Liver (tissue), 8 donors: ENCODE measurements at regions not wholly inside any gene's neighbourhood (a gene's known extent, or its start where the extent isn't known, plus 50 kb on each side); places are given as distances from the start of the nearest gene placed in this dataset.

Experiments used
- DNase-seq: peaks from one replicate; pipeline ENCODE4 v3.0.0-alpha.2; 2017; ENCODE audit warnings: low spot score
- H3K27ac ChIP-seq, 2 donors: one replicate each; pipeline ENCODE4 v1.7.0; 2013; ENCODE audit warnings: inconsistent platforms in 2 of 2, low read length in 2 of 2, control low read depth in 1 of 2, low read depth in 1 of 2, mild to moderate bottlenecking in 1 of 2
- H3K27me3 ChIP-seq, 4 donors: one replicate each; pipeline versions ENCODE4 v1.6.1 to v1.7.0; 2013; ENCODE audit warnings: low read length in 3 of 4, inconsistent platforms in 1 of 4, mild to moderate bottlenecking in 1 of 4, moderate library complexity in 1 of 4; ENCODE audit not compliant: control insufficient read depth in 4 of 4, insufficient read depth in 4 of 4
- H3K36me3 ChIP-seq, 4 donors: one replicate each; pipeline versions ENCODE4 v1.6.1 to v1.7.0; 2013; ENCODE audit warnings: low read length in 3 of 4, mild to moderate bottlenecking in 3 of 4, low read depth in 1 of 4, moderate library complexity in 1 of 4; ENCODE audit not compliant: control insufficient read depth in 4 of 4, insufficient read depth in 3 of 4
- H3K4me1 ChIP-seq, 4 donors: one replicate each; pipeline versions ENCODE4 v1.6.1 to v1.7.0; 2013; ENCODE audit warnings: low read length in 3 of 4, mild to moderate bottlenecking in 3 of 4, moderate library complexity in 1 of 4; ENCODE audit not compliant: control insufficient read depth in 4 of 4, insufficient read depth in 4 of 4
- H3K4me3 ChIP-seq, 3 donors: one replicate each; pipeline versions ENCODE4 v1.6.1 to v1.7.0; 2013; ENCODE audit warnings: low read length in 3 of 3, control low read depth in 1 of 3, low read depth in 1 of 3, mild to moderate bottlenecking in 1 of 3
- H3K9ac ChIP-seq, 2 donors: one replicate each; pipeline ENCODE4 v1.7.0; 2013; ENCODE audit warnings: low read length in 2 of 2, mild to moderate bottlenecking in 2 of 2, moderate library complexity in 2 of 2, control low read depth in 1 of 2, low read depth in 1 of 2
- H3K9me3 ChIP-seq, 4 donors: one replicate each; pipeline versions ENCODE4 v1.6.1 to v1.7.0; 2013; ENCODE audit warnings: low read length in 3 of 4; ENCODE audit not compliant: control insufficient read depth in 4 of 4
- EGR1 ChIP-seq, 2 donors: IDR thresholded peaks; 2 replicates each; pipeline ENCODE4 v1.6.1; 2016 to 2018; ENCODE audit warnings: antibody characterized with exemption in 2 of 2, low read depth in 2 of 2
- FOXA1 ChIP-seq: IDR thresholded peaks from 2 replicates; pipeline ENCODE4 v1.6.1; 2016; ENCODE audit warnings: antibody characterized with exemption
- FOXA2 ChIP-seq: IDR thresholded peaks from 2 replicates; pipeline ENCODE4 v1.6.1; 2016; ENCODE audit warnings: antibody characterized with exemption
- GABPA ChIP-seq, 2 donors: IDR thresholded peaks in 1 of 2; conservative IDR thresholded peaks in 1 of 2; 2 replicates each; pipeline ENCODE4 v1.6.1; 2016; ENCODE audit warnings: antibody characterized with exemption in 2 of 2, mild to moderate bottlenecking in 1 of 2, moderate library complexity in 1 of 2
- HNF4A ChIP-seq, 2 donors: conservative IDR thresholded peaks; 2 replicates each; pipeline ENCODE4 v1.6.1; 2016; ENCODE audit warnings: antibody characterized with exemption in 2 of 2, mild to moderate bottlenecking in 2 of 2
- HNF4G ChIP-seq: IDR thresholded peaks from 2 replicates; pipeline ENCODE4 v1.6.1; 2016; ENCODE audit warnings: antibody characterized with exemption
- JUND ChIP-seq, 2 donors: IDR thresholded peaks; 2 replicates each; pipeline ENCODE4 v1.6.1; 2016; ENCODE audit warnings: antibody characterized with exemption in 2 of 2
- NR2F2 ChIP-seq: IDR thresholded peaks from 2 replicates; pipeline ENCODE4 v1.6.1; 2016; ENCODE audit warnings: antibody characterized with exemption
- RAD21 ChIP-seq, 2 donors: IDR thresholded peaks; 2 replicates each; pipeline ENCODE4 v1.6.1; 2016; ENCODE audit warnings: antibody characterized with exemption in 2 of 2, mild to moderate bottlenecking in 2 of 2
- RXRA ChIP-seq, 2 donors: IDR thresholded peaks; 2 replicates each; pipeline ENCODE4 v1.6.1; 2017 to 2018; ENCODE audit warnings: antibody characterized with exemption in 2 of 2, mild to moderate bottlenecking in 1 of 2
- SP1 ChIP-seq: IDR thresholded peaks from 2 replicates; pipeline ENCODE4 v1.6.1; 2018; ENCODE audit warnings: antibody characterized with exemption, mild to moderate bottlenecking
- TAF1 ChIP-seq: conservative IDR thresholded peaks from 2 replicates; pipeline ENCODE4 v1.6.1; 2016; ENCODE audit warnings: antibody characterized with exemption, mild to moderate bottlenecking
- YY1 ChIP-seq: IDR thresholded peaks from 2 replicates; pipeline ENCODE4 v1.6.1; 2016; ENCODE audit warnings: antibody characterized with exemption, mild to moderate bottlenecking
- WGBS: extraction: QIAGEN DNeasy Blood & Tissue Kit; methylation state at CpG from one replicate; pipeline ENCODE4 v1.1.7; 2013; 5-methylcytosine and 5-hydroxymethylcytosine counted together
- TF ChIP-seq, protein P1 (sequence below): IDR thresholded peaks from 2 replicates; pipeline ENCODE4 v1.6.1; 2016; ENCODE audit warnings: antibody characterized with exemption, mild to moderate bottlenecking
- TF ChIP-seq, protein P2 (sequence below): IDR thresholded peaks from 2 replicates; pipeline ENCODE4 v1.6.1; 2016; ENCODE audit warnings: antibody characterized with exemption
- TF ChIP-seq, protein P3 (sequence below): fragments of 150-350 bp; IDR thresholded peaks from 2 replicates; pipeline ENCODE4 v1.5.1; 2017; ENCODE audit warnings: improper control_type of control experiment, low read depth, low read length; ENCODE audit not compliant: missing input control
- TF ChIP-seq, protein P4 (sequence below): IDR thresholded peaks from 2 replicates; pipeline ENCODE4 v1.6.1; 2016; ENCODE audit warnings: antibody characterized with exemption
- TF ChIP-seq, protein P5 (sequence below): IDR thresholded peaks from 2 replicates; pipeline ENCODE4 v1.6.1; 2016; ENCODE audit warnings: antibody characterized with exemption
- donor health status: healthy.
- donor health status: healthy.
- donor health status: healthy.
- donor health status: healthy.
- donor health status: healthy.

DNA sequence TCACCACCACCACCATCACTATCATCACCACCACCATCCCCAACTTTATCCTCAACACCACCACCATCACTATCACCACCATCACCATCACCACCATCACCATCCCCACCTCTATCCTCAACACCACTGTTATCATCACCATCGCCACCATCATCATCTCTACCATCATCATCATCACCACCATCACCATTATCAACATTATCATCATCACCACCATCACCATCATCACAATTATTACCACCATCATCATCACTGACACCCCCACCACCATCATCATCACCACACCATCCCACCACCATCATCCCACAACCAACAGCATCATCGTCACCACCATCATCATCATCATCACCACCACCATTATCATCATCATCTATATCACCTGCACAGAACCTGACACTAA is 188.4 kb upstream of the PWP1 start:
- H3K4me3 ChIP-seq, result no peak overlapping the region
- no peak overlapping the region for H3K27ac ChIP-seq
- no peaks in the 10 kb centered on the region for H3K27me3 ChIP-seq
- H3K9me3 ChIP-seq, result peaks cover 0 to 3% (median 0%) of the 10 kb centered on the region in 4 donors
- peaks cover 0 to 3% (median 0%) of the 10 kb centered on the region in 4 donors for H3K4me1 ChIP-seq
- H3K9ac ChIP-seq, result no peak overlapping the region
- DNase-seq, result no peak
- TF ChIP-seq, protein P1, sequence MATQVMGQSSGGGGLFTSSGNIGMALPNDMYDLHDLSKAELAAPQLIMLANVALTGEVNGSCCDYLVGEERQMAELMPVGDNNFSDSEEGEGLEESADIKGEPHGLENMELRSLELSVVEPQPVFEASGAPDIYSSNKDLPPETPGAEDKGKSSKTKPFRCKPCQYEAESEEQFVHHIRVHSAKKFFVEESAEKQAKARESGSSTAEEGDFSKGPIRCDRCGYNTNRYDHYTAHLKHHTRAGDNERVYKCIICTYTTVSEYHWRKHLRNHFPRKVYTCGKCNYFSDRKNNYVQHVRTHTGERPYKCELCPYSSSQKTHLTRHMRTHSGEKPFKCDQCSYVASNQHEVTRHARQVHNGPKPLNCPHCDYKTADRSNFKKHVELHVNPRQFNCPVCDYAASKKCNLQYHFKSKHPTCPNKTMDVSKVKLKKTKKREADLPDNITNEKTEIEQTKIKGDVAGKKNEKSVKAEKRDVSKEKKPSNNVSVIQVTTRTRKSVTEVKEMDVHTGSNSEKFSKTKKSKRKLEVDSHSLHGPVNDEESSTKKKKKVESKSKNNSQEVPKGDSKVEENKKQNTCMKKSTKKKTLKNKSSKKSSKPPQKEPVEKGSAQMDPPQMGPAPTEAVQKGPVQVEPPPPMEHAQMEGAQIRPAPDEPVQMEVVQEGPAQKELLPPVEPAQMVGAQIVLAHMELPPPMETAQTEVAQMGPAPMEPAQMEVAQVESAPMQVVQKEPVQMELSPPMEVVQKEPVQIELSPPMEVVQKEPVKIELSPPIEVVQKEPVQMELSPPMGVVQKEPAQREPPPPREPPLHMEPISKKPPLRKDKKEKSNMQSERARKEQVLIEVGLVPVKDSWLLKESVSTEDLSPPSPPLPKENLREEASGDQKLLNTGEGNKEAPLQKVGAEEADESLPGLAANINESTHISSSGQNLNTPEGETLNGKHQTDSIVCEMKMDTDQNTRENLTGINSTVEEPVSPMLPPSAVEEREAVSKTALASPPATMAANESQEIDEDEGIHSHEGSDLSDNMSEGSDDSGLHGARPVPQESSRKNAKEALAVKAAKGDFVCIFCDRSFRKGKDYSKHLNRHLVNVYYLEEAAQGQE, result no peak
- TF ChIP-seq EGR1 (IDR thresholded peaks at IDR 0.05; ENCODE audit: low read depth in 2 of 2) (no peak), RXRA (IDR thresholded peaks at IDR 0.05) (no peak), HNF4A (conservative IDR thresholded peaks at IDR 0.05) (no peak)
- 98% methylated on average over 2 of the region's 2 CpGs for WGBS
- no peaks in the 10 kb centered on the region for H3K36me3 ChIP-seq

DNA sequence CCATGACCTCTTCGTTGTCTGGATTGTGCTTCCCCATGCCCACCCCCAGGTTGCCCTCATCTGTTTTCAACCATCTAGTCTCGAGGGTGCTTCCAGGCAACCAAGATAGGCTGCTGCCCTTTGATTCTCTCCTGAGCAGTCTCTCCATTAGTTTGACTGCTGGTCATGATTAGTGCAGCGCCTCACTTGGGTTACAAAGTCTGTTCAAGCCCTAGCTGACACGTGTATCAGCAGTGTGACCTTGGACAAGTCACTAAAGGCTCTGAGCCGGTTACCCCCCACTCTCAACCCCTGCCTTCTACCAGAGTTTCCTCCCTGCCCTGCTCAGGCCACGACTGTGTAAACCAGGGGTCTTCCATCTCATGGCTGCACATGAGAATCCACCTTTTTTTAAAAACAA is 185.3 kb upstream of the PWP1 start:
- Histone ChIP-seq H3K36me3 (no peaks in the 10 kb centered on the region), H3K4me3 (no peak overlapping the region), H3K27me3 (no peaks in the 10 kb centered on the region), H3K27ac (no peak overlapping the region), H3K4me1 (no peaks in the 10 kb centered on the region), H3K9me3 (peaks cover 0 to 2% (median 0%) of the 10 kb centered on the region in 4 donors), H3K9ac (no peak overlapping the region)
- no peak for DNase-seq
- 83% methylated on average over 6 of the region's 6 CpGs for WGBS
- TF ChIP-seq FOXA1, result no peak
- TF ChIP-seq, protein P2, sequence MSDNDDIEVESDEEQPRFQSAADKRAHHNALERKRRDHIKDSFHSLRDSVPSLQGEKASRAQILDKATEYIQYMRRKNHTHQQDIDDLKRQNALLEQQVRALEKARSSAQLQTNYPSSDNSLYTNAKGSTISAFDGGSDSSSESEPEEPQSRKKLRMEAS, result no peak
- no peak for TF ChIP-seq NR2F2
- TF ChIP-seq EGR1 (IDR thresholded peaks at IDR 0.05; ENCODE audit: low read depth in 2 of 2), result no peak
- no peak for TF ChIP-seq RAD21 (IDR thresholded peaks at IDR 0.05)
- TF ChIP-seq, protein P1, result no peak
- TF ChIP-seq, protein P3, sequence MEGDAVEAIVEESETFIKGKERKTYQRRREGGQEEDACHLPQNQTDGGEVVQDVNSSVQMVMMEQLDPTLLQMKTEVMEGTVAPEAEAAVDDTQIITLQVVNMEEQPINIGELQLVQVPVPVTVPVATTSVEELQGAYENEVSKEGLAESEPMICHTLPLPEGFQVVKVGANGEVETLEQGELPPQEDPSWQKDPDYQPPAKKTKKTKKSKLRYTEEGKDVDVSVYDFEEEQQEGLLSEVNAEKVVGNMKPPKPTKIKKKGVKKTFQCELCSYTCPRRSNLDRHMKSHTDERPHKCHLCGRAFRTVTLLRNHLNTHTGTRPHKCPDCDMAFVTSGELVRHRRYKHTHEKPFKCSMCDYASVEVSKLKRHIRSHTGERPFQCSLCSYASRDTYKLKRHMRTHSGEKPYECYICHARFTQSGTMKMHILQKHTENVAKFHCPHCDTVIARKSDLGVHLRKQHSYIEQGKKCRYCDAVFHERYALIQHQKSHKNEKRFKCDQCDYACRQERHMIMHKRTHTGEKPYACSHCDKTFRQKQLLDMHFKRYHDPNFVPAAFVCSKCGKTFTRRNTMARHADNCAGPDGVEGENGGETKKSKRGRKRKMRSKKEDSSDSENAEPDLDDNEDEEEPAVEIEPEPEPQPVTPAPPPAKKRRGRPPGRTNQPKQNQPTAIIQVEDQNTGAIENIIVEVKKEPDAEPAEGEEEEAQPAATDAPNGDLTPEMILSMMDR, result no peak
- TF ChIP-seq HNF4G, result no peak
- no peak for TF ChIP-seq JUND (IDR thresholded peaks at IDR 0.05)
- no peak for TF ChIP-seq RXRA (IDR thresholded peaks at IDR 0.05)
- no peak for TF ChIP-seq HNF4A (conservative IDR thresholded peaks at IDR 0.05)
- TF ChIP-seq GABPA (IDR thresholded peaks at IDR 0.05 in 1 of 2, conservative IDR thresholded peaks at IDR 0.05 in 1 of 2), result no peak
- no peak for TF ChIP-seq SP1
- no peak for TF ChIP-seq TAF1
- TF ChIP-seq, protein P4, sequence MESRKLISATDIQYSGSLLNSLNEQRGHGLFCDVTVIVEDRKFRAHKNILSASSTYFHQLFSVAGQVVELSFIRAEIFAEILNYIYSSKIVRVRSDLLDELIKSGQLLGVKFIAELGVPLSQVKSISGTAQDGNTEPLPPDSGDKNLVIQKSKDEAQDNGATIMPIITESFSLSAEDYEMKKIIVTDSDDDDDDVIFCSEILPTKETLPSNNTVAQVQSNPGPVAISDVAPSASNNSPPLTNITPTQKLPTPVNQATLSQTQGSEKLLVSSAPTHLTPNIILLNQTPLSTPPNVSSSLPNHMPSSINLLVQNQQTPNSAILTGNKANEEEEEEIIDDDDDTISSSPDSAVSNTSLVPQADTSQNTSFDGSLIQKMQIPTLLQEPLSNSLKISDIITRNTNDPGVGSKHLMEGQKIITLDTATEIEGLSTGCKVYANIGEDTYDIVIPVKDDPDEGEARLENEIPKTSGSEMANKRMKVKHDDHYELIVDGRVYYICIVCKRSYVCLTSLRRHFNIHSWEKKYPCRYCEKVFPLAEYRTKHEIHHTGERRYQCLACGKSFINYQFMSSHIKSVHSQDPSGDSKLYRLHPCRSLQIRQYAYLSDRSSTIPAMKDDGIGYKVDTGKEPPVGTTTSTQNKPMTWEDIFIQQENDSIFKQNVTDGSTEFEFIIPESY, result no peak
- TF ChIP-seq FOXA2, result no peak
- TF ChIP-seq, protein P5, sequence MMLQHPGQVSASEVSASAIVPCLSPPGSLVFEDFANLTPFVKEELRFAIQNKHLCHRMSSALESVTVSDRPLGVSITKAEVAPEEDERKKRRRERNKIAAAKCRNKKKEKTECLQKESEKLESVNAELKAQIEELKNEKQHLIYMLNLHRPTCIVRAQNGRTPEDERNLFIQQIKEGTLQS, result no peak
- no peak for TF ChIP-seq YY1
